HG03432 (cell line): ENCODE measurements at regions not wholly inside any gene's neighbourhood (a gene's known extent, or its start where the extent isn't known, plus 50 kb on each side); places are given as distances from the start of the nearest gene placed in this dataset.

Experiments used
- ATAC-seq: cut with Tn5 transposase; IDR thresholded peaks from one replicate; pipeline ENCODE4 v1.9.1; 2021; ENCODE audit warnings: mild to moderate bottlenecking, moderate library complexity; ENCODE audit not compliant: unreplicated experiment

DNA sequence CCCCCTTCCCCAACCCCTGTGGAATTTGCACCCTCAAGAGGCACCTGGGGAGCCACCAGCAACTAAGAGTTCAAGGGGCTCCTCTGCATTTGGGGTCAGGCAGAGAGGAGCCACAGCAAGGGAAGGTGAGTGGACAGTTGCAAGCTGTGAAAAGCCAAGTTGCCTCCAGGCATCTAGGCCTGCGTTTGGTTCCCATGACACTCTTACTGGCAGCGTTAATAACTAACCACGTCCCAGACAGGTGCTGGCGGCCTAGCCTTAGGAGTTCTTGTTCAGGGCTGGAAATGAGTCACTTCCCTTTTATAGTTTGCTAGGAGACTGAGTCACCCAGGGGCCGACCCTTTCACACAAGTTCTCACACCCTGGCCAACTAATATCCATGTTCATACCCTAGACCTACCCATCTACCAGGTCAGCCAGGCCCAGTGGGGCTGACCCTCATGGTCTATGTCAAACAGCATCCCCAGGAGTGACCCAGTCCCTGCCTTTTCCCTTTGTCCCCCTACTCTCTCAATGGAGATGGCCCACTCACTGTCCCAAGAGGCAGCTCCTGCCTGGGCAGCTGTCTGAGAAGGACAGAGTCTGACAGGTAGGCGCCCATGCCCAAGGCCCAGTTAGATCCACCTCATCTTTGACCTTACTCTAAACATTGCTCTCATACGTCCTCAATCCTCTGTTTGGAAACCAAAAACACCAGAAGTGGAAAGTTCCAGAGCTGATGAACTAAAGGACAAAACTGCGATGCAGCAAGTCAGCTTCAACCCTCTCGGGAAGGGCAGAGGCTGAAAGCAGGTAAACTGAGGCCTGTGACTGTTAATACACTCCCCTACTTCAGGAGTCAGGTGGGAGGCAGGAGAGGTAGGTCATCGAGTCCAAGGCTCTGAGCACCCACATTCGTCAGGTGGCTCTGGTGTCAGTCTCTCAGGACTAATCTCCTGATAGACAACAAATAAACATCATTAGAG is 300.6 kb downstream of the SOX9 start:
- ATAC-seq = peak; percentile 46

GRCh38 chr17:72422204-72422504 is 301.3 kb downstream of the SOX9 start:
- ATAC-seq = no peak

- peak; percentile 52 for ATAC-seq
These were observed 301.9 kb downstream of the SOX9 start for GRCh38 chr17:72422505-72423285.

DNA sequence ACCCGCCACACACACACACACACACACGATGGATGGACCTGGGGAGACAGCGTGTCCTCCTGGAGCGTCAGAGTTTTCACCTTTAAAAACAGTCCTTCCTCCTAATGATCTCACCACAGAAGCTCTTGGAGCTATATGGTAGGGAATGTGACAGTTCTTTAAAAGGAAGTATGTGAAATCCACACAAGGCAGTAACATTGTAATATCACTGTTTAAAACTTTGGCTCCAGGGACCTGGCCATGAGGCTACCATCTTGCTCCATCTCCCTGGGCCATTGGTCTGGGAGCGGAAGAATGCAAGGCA is 302.4 kb downstream of the SOX9 start:
- ATAC-seq = no peak

DNA sequence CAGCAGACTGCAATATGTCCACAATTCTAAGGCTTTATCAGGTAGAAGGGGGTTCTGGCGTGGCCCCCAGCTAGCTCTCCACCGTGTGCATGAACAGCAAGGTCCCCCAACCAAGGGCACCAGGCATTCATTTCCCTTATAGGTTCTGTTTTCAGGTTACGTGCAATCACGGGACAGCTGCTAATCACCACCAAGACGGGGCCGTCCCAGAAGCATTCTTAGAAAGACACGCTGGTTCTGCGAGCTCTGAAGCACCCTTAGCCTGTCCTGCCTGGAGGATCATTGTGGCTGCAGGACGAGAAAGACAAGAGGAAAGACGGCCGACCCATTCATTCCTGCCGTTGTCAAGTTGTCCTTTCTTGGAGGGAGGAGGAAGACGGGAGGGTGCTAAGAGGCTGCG is 302.9 kb downstream of the SOX9 start:
- ATAC-seq = no peak

- no peak for ATAC-seq
These were observed 303.8 kb downstream of the SOX9 start for GRCh38 chr17:72424505-72425117.

GRCh38 chr17:72425133-72425793 is 304.4 kb downstream of the SOX9 start:
- ATAC-seq = no peak

GRCh38 chr17:72425794-72426168 is 305.0 kb downstream of the SOX9 start:
- no peak for ATAC-seq

- no peak for ATAC-seq
These were observed 305.5 kb downstream of the SOX9 start for GRCh38 chr17:72426321-72426720.

DNA sequence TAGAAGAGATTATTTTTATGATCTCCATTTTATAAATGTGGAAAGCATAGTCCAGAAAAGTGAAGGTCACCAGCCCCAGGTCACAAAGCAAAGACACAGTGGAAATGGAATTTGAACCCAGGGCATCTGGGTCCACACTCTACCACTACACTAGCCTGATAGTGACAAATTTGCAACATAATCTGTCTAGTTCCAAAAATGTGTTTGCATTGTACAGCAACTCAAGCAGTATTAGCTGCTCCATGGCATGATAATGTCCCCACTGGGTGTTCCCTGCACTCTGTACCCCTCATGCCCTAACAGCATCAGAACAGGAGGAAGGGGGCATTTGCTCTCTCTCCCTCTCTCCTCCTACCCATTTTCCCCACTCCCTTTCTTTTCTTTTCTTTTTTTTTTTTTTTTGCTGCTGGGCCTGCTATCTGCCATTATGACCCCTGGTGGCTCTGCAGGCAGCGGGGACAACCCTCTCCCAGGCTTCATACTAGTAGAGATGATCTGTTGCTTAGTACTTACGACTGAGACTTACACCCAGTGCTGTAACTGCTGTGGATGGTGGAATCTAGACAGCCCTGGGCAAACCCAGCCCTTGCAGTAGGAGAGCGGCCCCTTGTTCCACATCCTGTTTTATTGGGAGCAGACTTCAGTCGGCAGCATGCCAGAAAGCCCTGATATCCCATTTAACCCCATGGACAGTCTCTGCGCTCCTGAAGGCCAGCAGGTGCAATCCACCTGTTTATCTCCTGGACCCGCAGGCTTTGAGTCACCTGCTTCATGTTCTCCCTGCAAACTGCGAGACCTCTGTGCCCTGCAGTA is 306.3 kb downstream of the SOX9 start:
- no peak for ATAC-seq

GRCh38 chr17:72427761-72428109 is 306.9 kb downstream of the SOX9 start:
- no peak for ATAC-seq

DNA sequence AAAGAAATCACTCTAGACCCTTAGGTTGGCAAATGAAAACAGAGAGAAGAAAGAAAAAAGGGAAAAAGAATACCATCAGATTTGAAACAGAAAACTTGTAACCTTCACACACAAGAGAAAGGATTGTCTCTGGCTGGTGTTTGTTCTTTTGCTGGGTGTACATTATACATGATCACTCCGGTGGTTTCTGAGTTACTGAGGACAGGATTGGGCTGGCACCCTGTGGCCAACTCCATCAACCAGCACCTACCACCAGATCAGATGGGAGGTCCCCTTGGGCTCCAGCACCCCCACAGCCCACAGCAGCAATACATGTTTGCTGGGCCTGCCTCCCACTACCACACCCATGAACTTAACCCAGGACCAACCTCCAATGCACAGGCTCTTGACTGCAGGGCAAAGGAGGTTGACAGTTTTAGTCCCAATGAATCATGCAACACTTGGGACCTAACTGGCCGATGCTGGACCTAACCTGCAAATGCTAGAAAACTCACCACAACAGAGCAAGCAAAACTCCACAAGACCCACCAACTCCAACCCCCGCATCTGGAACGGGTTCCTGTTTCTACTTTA is 308.3 kb downstream of the SOX9 start:
- ATAC-seq = no peak

GRCh38 chr17:72430611-72431432 is 310.0 kb downstream of the SOX9 start:
- ATAC-seq = no peak

- ATAC-seq = no peak
These were observed 311.4 kb downstream of the SOX9 start for GRCh38 chr17:72432143-72432621.

DNA sequence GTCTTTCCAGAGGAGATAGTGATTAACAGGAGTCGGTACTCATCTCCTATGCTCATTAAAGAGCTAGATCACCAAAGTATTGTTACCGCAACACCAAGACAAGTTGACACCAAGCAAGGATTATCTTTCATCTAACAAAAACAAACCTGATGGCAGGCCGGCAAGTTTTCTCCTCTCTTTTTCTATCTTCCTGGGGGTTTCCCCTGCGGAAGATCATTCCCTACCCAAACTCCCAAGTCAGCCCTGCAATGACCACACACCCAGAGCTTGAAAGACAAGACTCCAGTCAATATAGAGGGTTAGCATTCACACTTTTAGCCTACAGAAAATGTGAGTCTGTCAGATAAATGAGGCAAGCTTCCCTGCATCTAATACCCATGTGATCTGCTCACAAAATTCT is 312.1 kb downstream of the SOX9 start:
- no peak for ATAC-seq

DNA sequence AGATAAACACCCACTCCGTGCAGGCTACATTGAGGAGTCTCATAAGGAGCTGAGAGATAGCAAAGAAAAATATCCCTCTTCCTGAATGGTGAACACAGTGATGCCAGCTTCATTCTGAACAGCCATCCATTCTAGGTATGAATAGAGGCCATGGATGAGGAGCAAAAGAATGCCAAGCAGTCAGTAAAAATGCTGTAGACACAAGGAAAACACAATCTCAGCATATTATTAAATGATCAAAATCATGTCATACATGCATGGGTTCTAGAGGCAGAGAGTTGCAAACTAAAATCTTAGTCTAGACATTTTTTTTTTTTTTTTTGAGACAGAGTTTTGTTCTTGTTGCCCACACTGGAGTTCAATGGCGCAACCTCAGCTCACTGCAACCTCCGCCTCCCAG is 313.0 kb downstream of the SOX9 start:
- ATAC-seq = no peak

DNA sequence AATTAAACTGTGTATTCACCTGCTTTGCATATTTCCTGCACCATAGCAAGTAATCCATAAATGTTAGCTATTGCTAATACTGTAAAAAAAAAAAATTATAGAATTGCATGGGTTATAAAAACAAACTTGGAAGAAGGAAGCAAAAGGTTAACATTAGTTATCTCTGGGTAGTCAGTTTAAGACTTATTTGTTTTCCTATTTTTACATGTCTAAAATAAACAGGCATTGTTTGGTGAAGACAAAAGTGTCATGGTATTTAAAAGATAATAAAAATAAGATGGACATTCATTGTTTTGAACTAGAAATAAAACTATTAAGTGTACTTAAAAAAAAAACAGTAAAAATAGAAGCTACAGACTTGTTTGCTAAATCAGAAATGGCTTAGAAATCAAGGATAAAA is 313.8 kb downstream of the SOX9 start:
- no peak for ATAC-seq

DNA sequence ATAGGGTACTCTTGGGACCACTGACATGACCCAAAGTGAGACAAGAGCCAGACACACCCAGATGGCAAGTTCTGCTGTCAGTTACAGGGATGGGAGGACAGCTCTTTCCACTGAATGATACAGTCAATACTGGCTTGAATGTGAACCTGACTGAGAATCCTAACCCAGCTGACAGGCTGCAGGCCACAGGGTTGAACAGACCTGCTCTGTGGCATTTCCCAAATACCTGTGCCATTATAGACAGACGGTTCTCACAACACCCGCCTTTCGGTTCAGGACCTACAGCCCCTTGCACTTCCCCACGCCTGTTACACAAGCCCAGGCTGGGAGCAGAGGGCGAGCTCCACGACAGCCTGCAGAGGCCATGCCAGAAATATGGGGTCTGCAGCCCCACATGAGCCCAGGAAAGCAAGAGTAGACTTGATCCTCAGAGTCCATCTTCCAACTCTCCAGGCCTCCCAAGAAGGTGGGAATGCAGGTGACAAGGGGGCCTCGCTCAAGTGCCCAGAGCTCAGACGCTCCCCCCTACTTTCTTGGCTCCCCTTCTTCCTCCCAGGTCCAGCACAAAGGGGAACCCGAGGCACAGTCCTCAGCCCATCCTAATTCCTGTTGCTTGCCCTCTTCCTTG is 314.3 kb downstream of the SOX9 start:
- ATAC-seq = no peak

- ATAC-seq = no peak
These were observed 318.0 kb downstream of the SOX9 start for GRCh38 chr17:72438783-72439182.
